ENCODE measurements at regions not wholly inside any gene's neighbourhood (a gene's known extent, or its start where the extent isn't known, plus 50 kb on each side); places are given as distances from the start of the nearest gene placed in this dataset.

GRCh38 chr1:30511991-30512913 lies 211.1 kb downstream of the MATN1 start:
- DNase-seq: peak; percentile 72

- DNase-seq: no peak
Observed at GRCh38 chr1:30511563-30511962, 211.8 kb downstream of the MATN1 start.

- no peak for DNase-seq
Observed at GRCh38 chr1:30511106-30511505, 212.3 kb downstream of the MATN1 start.

GRCh38 chr1:30509670-30510069 lies 213.7 kb downstream of the MATN1 start:
- DNase-seq: no peak

GRCh38 chr1:30508611-30509010 lies 214.8 kb downstream of the MATN1 start:
- DNase-seq: no peak

GRCh38 chr1:30508175-30508448 lies 215.3 kb downstream of the MATN1 start:
- DNase-seq: no peak

GRCh38 chr1:30507401-30508174 lies 215.8 kb downstream of the MATN1 start:
- no peak for DNase-seq

GRCh38 chr1:30507016-30507312 lies 216.4 kb downstream of the MATN1 start:
- no peak for DNase-seq

GRCh38 chr1:30506291-30507015 lies 216.9 kb downstream of the MATN1 start:
- DNase-seq: no peak

- no peak for DNase-seq
Observed at GRCh38 chr1:30505853-30506252, 217.5 kb downstream of the MATN1 start.

- DNase-seq: no peak
Observed at GRCh38 chr1:30492451-30492850, 230.9 kb downstream of the MATN1 start.

GRCh38 chr1:30491831-30492230 lies 231.6 kb downstream of the MATN1 start:
- DNase-seq: no peak

- no peak for DNase-seq
Observed at GRCh38 chr1:30490554-30491053, 232.8 kb downstream of the MATN1 start.

GRCh38 chr1:30489737-30490389 lies 233.5 kb downstream of the MATN1 start:
- DNase-seq: no peak

GRCh38 chr1:30488324-30488913 lies 235.0 kb downstream of the MATN1 start:
- no peak for DNase-seq

GRCh38 chr1:30487042-30487441 lies 236.3 kb downstream of the MATN1 start:
- no peak for DNase-seq

GRCh38 chr1:30485072-30485471 lies 238.3 kb downstream of the MATN1 start:
- DNase-seq: no peak

- no peak for DNase-seq
Observed at GRCh38 chr1:30484668-30485067, 238.7 kb downstream of the MATN1 start.

GRCh38 chr1:30479575-30479974 lies 243.8 kb downstream of the MATN1 start:
- DNase-seq: no peak

- DNase-seq: no peak
Observed at GRCh38 chr1:30478799-30479563, 244.4 kb downstream of the MATN1 start.

- DNase-seq: no peak
Observed at GRCh38 chr1:30478283-30478682, 245.1 kb downstream of the MATN1 start.

GRCh38 chr1:30477588-30477987 lies 245.8 kb downstream of the MATN1 start:
- no peak for DNase-seq

Data from fibroblast of skin of right quadriceps (primary cell).